ENCODE measurements at regions not wholly inside any gene's neighbourhood (a gene's known extent, or its start where the extent isn't known, plus 50 kb on each side); places are given as distances from the start of the nearest gene placed in this dataset.

- WGBS, 2 donors: 38 to 54% methylated on average over 2 of the region's 2 CpGs
- no peak for TF ChIP-seq POLR2A (IDR thresholded peaks at IDR 0.05)
- TF ChIP-seq, protein P1, sequence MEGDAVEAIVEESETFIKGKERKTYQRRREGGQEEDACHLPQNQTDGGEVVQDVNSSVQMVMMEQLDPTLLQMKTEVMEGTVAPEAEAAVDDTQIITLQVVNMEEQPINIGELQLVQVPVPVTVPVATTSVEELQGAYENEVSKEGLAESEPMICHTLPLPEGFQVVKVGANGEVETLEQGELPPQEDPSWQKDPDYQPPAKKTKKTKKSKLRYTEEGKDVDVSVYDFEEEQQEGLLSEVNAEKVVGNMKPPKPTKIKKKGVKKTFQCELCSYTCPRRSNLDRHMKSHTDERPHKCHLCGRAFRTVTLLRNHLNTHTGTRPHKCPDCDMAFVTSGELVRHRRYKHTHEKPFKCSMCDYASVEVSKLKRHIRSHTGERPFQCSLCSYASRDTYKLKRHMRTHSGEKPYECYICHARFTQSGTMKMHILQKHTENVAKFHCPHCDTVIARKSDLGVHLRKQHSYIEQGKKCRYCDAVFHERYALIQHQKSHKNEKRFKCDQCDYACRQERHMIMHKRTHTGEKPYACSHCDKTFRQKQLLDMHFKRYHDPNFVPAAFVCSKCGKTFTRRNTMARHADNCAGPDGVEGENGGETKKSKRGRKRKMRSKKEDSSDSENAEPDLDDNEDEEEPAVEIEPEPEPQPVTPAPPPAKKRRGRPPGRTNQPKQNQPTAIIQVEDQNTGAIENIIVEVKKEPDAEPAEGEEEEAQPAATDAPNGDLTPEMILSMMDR (IDR thresholded peaks at IDR 0.05): no peak
These were observed 1287.1 kb upstream of the GBE1 start for GRCh38 chr3:83048556-83048955.

DNA sequence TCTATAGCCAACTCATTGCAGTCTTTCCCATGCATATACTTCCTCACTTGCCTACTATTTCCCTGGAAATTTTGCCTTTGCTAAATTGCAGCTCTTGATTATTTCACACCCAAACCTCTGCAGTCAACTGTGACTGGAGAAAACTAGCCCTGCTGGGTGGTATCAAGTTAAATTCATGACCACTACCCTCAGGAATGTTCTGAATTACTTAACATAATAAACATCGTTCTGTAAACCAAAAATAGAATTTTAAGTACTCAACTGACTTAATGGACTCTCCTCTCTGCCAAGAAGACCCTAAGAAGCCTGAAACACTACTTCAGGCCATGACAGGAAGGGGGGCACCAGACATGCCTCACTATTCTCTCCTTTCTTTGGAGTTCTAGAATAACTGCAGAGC is 1278.0 kb upstream of the GBE1 start:
- TF ChIP-seq, protein P1 (IDR thresholded peaks at IDR 0.05): no peak
- TF ChIP-seq POLR2A (IDR thresholded peaks at IDR 0.05): no peak
- no peaks in the 10 kb centered on the region for H3K4me1 ChIP-seq
- H3K4me3 ChIP-seq: no peak overlapping the region
- no peaks in the 10 kb centered on the region for H3K36me3 ChIP-seq
- no peak overlapping the region for H3K27ac ChIP-seq
- H3K9me3 ChIP-seq: no peaks in the 10 kb centered on the region
- intact Hi-C loops (cut with DNase I): no loop called here
- DNase-seq: no peak
- 17 to 25% methylated on average over 1 of the region's 1 CpG for WGBS, 2 donors
- no peaks in the 10 kb centered on the region for H3K27me3 ChIP-seq

More at GRCh38 chr3:83048556-83048955, 1287.1 kb upstream of the GBE1 start:
- Histone ChIP-seq H3K27me3 (no peaks in the 10 kb centered on the region), H3K4me3 (no peak overlapping the region), H3K27ac (no peak overlapping the region), H3K36me3 (no peaks in the 10 kb centered on the region), H3K9me3 (no peaks in the 10 kb centered on the region), H3K4me1 (no peaks in the 10 kb centered on the region)
- DNase-seq: no peak
- intact Hi-C loops (cut with DNase I): no loop called here

DNA sequence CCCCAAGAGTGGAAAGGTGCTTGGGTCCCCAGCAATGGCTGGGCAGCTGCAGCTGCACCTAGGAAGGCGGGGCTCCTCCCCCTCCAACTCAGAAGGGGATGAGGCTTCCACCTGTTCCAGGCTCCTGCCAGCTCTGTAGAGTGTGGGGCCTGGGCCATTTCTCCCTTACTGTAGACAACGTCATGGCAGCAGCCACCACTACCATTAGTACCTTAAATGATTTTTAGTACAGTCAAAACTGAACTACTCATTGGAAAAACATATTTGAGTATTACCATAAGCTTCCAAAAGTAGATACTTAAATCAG is 1274.2 kb upstream of the GBE1 start:
- DNase-seq: no peak
- intact Hi-C loops (cut with DNase I): no loop called here
- H3K27me3 ChIP-seq: no peaks in the 10 kb centered on the region

GRCh38 chr3:83034806-83035703 is 1273.6 kb upstream of the GBE1 start:
- intact Hi-C loops (cut with DNase I): no loop called here

More for the DNA sequence above, 1274.2 kb upstream of the GBE1 start:
- Histone ChIP-seq H3K4me3 (no peak overlapping the region), H3K9me3 (no peaks in the 10 kb centered on the region), H3K4me1 (no peaks in the 10 kb centered on the region), H3K36me3 (no peaks in the 10 kb centered on the region), H3K27ac (no peak overlapping the region)
- 67 to 83% methylated on average over 1 of the region's 2 CpGs for WGBS, 2 donors
- TF ChIP-seq, protein P1 (IDR thresholded peaks at IDR 0.05): no peak

DNA sequence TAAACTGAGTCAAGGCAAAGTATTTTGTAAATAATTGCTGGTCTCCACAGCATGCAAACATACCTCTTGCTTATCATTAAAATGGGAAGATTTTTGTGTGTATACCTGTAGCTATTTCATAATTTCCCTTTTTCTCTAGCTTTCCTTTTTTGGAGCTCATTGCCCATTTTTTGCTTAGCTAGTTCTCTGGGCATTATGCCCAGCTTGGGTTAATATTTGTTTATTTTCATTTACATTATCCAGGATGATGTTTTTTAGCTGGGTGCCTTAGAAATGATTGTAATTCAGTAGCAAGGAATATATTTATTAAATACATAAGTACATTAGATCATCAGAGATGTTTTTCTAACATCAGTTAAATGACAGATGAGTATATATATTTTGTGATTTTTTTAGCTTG is 1271.7 kb upstream of the GBE1 start:
- Histone ChIP-seq H3K4me1 (no peaks in the 10 kb centered on the region), H3K36me3 (no peaks in the 10 kb centered on the region), H3K27ac (no peak overlapping the region), H3K4me3 (no peak overlapping the region), H3K27me3 (no peaks in the 10 kb centered on the region), H3K9me3 (no peaks in the 10 kb centered on the region)
- intact Hi-C loops (cut with DNase I): no loop called here
- TF ChIP-seq POLR2A (IDR thresholded peaks at IDR 0.05): no peak
- TF ChIP-seq, protein P1 (IDR thresholded peaks at IDR 0.05): no peak
- no peak for DNase-seq

More at GRCh38 chr3:83034806-83035703, 1273.6 kb upstream of the GBE1 start:
- H3K27ac ChIP-seq: no peak overlapping the region
- no peaks in the 10 kb centered on the region for H3K4me1 ChIP-seq
- no peaks in the 10 kb centered on the region for H3K27me3 ChIP-seq
- 90 to 100% methylated on average over 3 to 7 of the region's 16 CpGs for WGBS, 2 donors
- TF ChIP-seq, protein P1 (IDR thresholded peaks at IDR 0.05): no peak
- no peak for TF ChIP-seq POLR2A (IDR thresholded peaks at IDR 0.05)
- no peak for DNase-seq
- H3K36me3 ChIP-seq: no peaks in the 10 kb centered on the region
- H3K9me3 ChIP-seq: no peaks in the 10 kb centered on the region
- no peak overlapping the region for H3K4me3 ChIP-seq
